ENCODE measurements at regions not wholly inside any gene's neighbourhood (a gene's known extent, or its start where the extent isn't known, plus 50 kb on each side); places are given as distances from the start of the nearest gene placed in this dataset.

DNA sequence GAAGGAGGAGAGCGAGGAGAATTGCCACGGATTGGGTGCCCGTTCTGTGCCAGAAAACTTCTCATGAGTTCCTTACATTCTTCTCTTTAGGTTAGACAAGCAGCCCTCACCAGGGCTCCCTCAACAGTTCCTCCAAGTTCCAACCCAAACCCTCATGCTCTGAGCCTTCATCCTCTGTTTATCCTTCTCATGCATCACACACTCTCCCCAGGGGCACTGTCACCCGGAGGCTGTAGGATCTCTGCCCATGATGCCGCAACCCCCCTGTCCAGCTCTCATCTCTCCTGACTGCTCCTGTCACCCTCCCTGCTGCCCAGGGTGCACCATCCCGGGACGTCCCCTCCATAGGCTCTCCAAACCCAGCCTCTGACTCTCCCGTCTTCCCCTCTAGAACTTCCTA, 99.4 kb upstream of the MYCN start:
- no peaks in the 10 kb centered on the region for H3K9me3 ChIP-seq (ENCODE audit: control insufficient read depth, low read length)
- no peaks in the 10 kb centered on the region for H3K79me2 ChIP-seq
- no peak overlapping the region for H3K27ac ChIP-seq
- no peak overlapping the region for H3K4me3 ChIP-seq (ENCODE audit: low read depth, low read length)
- no peak overlapping the region for H3K9ac ChIP-seq
- no peaks in the 10 kb centered on the region for H3K27me3 ChIP-seq (ENCODE audit: control insufficient read depth, insufficient read depth, low read length)
- H3K4me1 ChIP-seq: no peaks in the 10 kb centered on the region
- TF ChIP-seq, protein P1, sequence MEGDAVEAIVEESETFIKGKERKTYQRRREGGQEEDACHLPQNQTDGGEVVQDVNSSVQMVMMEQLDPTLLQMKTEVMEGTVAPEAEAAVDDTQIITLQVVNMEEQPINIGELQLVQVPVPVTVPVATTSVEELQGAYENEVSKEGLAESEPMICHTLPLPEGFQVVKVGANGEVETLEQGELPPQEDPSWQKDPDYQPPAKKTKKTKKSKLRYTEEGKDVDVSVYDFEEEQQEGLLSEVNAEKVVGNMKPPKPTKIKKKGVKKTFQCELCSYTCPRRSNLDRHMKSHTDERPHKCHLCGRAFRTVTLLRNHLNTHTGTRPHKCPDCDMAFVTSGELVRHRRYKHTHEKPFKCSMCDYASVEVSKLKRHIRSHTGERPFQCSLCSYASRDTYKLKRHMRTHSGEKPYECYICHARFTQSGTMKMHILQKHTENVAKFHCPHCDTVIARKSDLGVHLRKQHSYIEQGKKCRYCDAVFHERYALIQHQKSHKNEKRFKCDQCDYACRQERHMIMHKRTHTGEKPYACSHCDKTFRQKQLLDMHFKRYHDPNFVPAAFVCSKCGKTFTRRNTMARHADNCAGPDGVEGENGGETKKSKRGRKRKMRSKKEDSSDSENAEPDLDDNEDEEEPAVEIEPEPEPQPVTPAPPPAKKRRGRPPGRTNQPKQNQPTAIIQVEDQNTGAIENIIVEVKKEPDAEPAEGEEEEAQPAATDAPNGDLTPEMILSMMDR (IDR thresholded peaks at IDR 0.05): no peak
- H3K4me2 ChIP-seq (ENCODE audit: low read length): no peak overlapping the region
- H2AFZ ChIP-seq: no peak overlapping the region
- no peaks in the 10 kb centered on the region for H3K36me3 ChIP-seq (ENCODE audit: control insufficient read depth, insufficient read depth, low read length)

DNA sequence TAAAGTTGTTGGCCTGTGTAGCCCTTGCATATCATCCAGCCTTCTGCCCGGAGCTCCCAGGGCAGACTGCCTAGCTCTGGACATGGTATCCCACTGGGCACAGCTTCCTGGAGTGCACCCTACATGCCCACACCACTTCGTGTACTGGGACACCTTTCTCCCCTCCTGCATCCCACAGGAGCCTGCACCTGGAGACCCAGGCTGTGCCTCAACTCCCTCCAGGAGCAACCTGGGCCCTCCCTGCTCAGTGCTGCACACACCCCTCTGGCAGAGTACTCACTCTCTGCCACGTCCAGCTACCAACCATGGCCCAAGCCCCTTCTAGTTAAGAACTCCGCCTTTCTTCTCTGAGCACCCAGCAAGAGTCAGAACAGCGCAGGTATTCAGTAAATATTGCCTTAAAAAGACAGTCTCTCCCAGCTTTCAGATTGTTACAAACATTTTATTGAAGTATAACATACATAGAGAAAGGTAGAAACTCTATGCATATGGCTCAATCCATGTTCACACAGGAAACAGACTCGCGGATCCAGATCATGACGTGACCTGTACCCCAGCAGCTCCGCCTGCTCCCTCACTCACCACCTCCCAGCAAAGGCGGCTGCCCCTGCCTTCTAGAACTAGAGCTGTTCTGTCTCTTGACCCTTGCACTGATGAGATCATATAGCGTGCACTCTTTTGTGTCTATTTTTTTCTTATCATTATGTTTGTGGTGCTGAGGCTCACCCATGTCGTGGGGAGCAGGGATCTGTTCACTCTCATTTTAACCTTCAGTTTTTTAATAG, 98.4 kb upstream of the MYCN start:
- H3K4me3 ChIP-seq (ENCODE audit: low read depth, low read length): no peak overlapping the region
- H3K9ac ChIP-seq: no peak overlapping the region
- H2AFZ ChIP-seq: no peak overlapping the region
- no peaks in the 10 kb centered on the region for H3K36me3 ChIP-seq (ENCODE audit: control insufficient read depth, insufficient read depth, low read length)
- no peaks in the 10 kb centered on the region for H3K27me3 ChIP-seq (ENCODE audit: control insufficient read depth, insufficient read depth, low read length)
- TF ChIP-seq, protein P1 (IDR thresholded peaks at IDR 0.05): no peak
- no peaks in the 10 kb centered on the region for H3K9me3 ChIP-seq (ENCODE audit: control insufficient read depth, low read length)
- H3K79me2 ChIP-seq: no peaks in the 10 kb centered on the region
- H3K4me2 ChIP-seq (ENCODE audit: low read length): no peak overlapping the region
- H3K27ac ChIP-seq: no peak overlapping the region
- no peaks in the 10 kb centered on the region for H3K4me1 ChIP-seq

DNA sequence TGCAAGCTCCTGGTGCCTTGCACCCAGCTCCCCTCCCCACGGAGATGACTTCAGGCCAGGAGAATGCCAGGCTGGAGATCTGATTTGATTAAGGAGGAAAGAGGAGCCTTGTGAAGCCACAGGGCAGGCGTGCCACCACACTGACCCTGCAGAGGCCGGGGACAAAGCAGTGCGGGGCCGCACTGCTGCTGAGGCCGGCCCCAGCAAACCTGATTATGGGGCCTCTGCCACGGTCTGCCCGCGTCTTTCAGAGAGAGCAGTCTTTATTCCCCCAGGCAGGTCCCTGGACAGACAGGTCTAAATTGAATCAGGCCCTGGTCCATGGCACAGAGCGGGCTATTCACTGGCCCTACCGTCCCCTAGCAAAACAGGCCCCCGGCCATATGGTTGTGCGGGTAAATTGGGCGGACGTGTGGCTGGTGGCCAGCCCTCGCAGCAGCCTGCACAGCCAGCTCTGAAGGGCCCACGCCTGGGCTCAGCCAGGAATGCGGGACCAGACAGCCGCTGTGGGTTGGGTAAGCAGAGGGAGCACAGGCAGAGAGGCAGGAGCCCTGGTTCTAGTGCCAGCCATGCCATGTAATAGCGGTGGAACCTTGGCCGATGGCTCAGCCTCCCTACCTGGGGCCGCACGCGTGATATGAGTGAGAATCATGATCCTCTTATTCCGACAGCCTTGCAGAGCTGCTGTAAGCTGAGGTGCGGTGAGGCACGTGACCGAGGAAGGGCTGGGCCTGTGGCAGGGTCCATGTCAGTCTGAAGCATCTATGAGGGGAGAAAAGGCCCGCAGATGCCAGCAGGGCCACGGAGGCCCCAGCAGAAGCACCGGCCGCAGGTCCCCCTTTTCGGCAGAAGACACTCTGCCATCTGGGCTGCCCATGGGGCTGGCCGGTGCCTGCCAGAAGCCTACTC, 97.3 kb upstream of the MYCN start:
- no peaks in the 10 kb centered on the region for H3K36me3 ChIP-seq (ENCODE audit: control insufficient read depth, insufficient read depth, low read length)
- no peaks in the 10 kb centered on the region for H3K27me3 ChIP-seq (ENCODE audit: control insufficient read depth, insufficient read depth, low read length)
- TF ChIP-seq, protein P1 (IDR thresholded peaks at IDR 0.05): no peak
- no peak overlapping the region for H3K4me3 ChIP-seq (ENCODE audit: low read depth, low read length)
- H3K9me3 ChIP-seq (ENCODE audit: control insufficient read depth, low read length): no peaks in the 10 kb centered on the region
- no peak overlapping the region for H3K9ac ChIP-seq
- no peaks in the 10 kb centered on the region for H3K79me2 ChIP-seq
- H3K4me2 ChIP-seq (ENCODE audit: low read length): no peak overlapping the region
- no peaks in the 10 kb centered on the region for H3K4me1 ChIP-seq
- no peak overlapping the region for H3K27ac ChIP-seq
- H2AFZ ChIP-seq: no peak overlapping the region

DNA sequence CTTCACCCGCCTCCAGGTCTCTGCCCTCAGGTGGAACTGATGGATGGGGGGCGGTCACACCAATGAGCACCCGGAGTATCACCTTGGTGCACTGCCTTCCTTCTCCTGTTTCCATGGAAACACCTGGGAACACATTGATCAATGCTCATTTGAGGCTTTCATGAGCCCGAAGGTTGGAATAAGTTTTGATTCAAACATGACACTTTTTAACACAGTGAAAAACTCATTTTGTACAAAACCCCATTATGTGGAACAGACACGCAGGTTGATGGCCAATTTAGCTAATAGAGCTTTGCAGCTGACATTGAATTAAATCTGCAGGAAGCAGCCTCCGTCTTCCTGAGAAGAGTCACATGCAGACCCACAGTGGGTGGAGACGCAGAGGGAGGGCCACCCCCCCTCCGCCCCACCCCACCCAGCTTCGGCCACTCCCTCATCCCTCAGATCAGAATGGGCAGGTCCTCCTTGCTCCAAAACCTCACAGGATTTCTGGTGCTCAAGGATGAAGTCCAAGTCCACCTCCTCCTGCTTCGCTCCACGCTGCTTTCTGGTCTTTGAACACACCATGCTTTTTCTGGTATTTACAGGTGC, 96.0 kb upstream of the MYCN start:
- Histone ChIP-seq H3K4me1 (no peaks in the 10 kb centered on the region), H2AFZ (no peak overlapping the region), H3K4me3 (ENCODE audit: low read depth, low read length) (no peak overlapping the region), H3K9ac (no peak overlapping the region), H3K27me3 (ENCODE audit: control insufficient read depth, insufficient read depth, low read length) (no peaks in the 10 kb centered on the region), H3K9me3 (ENCODE audit: control insufficient read depth, low read length) (no peaks in the 10 kb centered on the region), H3K27ac (no peak overlapping the region), H3K79me2 (no peaks in the 10 kb centered on the region), H3K36me3 (ENCODE audit: control insufficient read depth, insufficient read depth, low read length) (no peaks in the 10 kb centered on the region), H3K4me2 (ENCODE audit: low read length) (no peak overlapping the region)
- TF ChIP-seq, protein P1 (IDR thresholded peaks at IDR 0.05): no peak
